GM18907 (cell line): ENCODE measurements at regions not wholly inside any gene's neighbourhood (a gene's known extent, or its start where the extent isn't known, plus 50 kb on each side); places are given as distances from the start of the nearest gene placed in this dataset.
A peak's percentile ranks its signal among the peaks of the same experiment; 100 is the strongest.
"Not testable (repeated sequence)": the region's sequence is repeated elsewhere in the genome, so short reads cannot be mapped to it uniquely, and the experiment has no call there.

Experiments
- ATAC-seq: cut with Tn5 transposase; IDR thresholded peaks from one replicate; pipeline ENCODE4 v1.9.1; 2021; ENCODE audit warnings: mild to moderate bottlenecking, moderate library complexity; ENCODE audit not compliant: unreplicated experiment

- ATAC-seq: no peak
Observed at GRCh38 chr3:175989161-175989560, 1130.0 kb downstream of the NAALADL2 start.

- no peak for ATAC-seq
Observed at GRCh38 chr3:175988401-175988800, 1129.3 kb downstream of the NAALADL2 start.

GRCh38 chr3:175985781-175986180 lies 1126.6 kb downstream of the NAALADL2 start:
- no peak for ATAC-seq

- ATAC-seq: no peak
Observed at GRCh38 chr3:175983379-175983778, 1124.2 kb downstream of the NAALADL2 start.

- no peak for ATAC-seq
Observed at GRCh38 chr3:175980486-175981090, 1121.5 kb downstream of the NAALADL2 start.

- ATAC-seq: no peak
Observed at GRCh38 chr3:175977968-175978752, 1119.0 kb downstream of the NAALADL2 start.

- ATAC-seq: no peak
Observed at GRCh38 chr3:175969456-175969855, 1110.3 kb downstream of the NAALADL2 start.

- no peak for ATAC-seq
Observed at GRCh38 chr3:175965036-175965435, 1105.9 kb downstream of the NAALADL2 start.

- peak; percentile 80 for ATAC-seq
Observed at GRCh38 chr3:175957427-175957826, 1098.3 kb downstream of the NAALADL2 start.

GRCh38 chr3:175956964-175957363 lies 1097.8 kb downstream of the NAALADL2 start:
- ATAC-seq: no peak

GRCh38 chr3:175951047-175951694 lies 1092.0 kb downstream of the NAALADL2 start:
- no peak for ATAC-seq

- no peak for ATAC-seq
Observed at GRCh38 chr3:175948041-175948440, 1088.9 kb downstream of the NAALADL2 start.

GRCh38 chr3:175941352-175941751 lies 1082.2 kb downstream of the NAALADL2 start:
- ATAC-seq: peak; percentile 84

- ATAC-seq: peak; percentile 67
Observed at GRCh38 chr3:175940881-175941280, 1081.7 kb downstream of the NAALADL2 start.

GRCh38 chr3:175940243-175940642 lies 1081.1 kb downstream of the NAALADL2 start:
- no peak for ATAC-seq

GRCh38 chr3:175937367-175937766 lies 1078.2 kb downstream of the NAALADL2 start:
- not testable (repeated sequence) for ATAC-seq

GRCh38 chr3:175932586-175932985 lies 1073.5 kb downstream of the NAALADL2 start:
- no peak for ATAC-seq

GRCh38 chr3:175919133-175919532 lies 1060.0 kb downstream of the NAALADL2 start:
- ATAC-seq: no peak

- no peak for ATAC-seq
Observed at GRCh38 chr3:175916191-175916934, 1057.2 kb downstream of the NAALADL2 start.

GRCh38 chr3:175914785-175915184 lies 1055.7 kb downstream of the NAALADL2 start:
- peak; percentile 58 for ATAC-seq

GRCh38 chr3:175913286-175913685 lies 1054.2 kb downstream of the NAALADL2 start:
- ATAC-seq: no peak
